ENCODE measurements at regions not wholly inside any gene's neighbourhood (a gene's known extent, or its start where the extent isn't known, plus 50 kb on each side); places are given as distances from the start of the nearest gene placed in this dataset.

DNA sequence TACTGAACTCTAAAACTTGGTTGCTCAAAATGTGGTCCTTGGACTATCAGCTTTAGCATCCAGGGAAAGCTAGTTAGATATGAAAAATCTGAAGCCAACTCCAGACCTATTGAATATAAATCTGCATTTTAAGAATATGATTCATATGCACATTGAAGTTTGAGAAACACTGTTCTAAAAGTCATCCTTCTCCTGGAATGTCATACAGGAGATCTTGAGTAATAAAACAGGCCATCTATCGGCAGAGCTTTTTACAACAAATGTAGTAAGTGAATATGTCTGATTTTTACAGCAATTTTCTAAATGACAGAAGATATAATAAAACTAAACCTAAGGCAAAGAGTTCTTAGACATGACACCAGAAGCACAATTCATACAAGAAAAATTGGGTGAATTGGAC, 140.4 kb downstream of the PMP22 start:
- no peak overlapping the region for H3K4me3 ChIP-seq
- TF ChIP-seq, protein P1, sequence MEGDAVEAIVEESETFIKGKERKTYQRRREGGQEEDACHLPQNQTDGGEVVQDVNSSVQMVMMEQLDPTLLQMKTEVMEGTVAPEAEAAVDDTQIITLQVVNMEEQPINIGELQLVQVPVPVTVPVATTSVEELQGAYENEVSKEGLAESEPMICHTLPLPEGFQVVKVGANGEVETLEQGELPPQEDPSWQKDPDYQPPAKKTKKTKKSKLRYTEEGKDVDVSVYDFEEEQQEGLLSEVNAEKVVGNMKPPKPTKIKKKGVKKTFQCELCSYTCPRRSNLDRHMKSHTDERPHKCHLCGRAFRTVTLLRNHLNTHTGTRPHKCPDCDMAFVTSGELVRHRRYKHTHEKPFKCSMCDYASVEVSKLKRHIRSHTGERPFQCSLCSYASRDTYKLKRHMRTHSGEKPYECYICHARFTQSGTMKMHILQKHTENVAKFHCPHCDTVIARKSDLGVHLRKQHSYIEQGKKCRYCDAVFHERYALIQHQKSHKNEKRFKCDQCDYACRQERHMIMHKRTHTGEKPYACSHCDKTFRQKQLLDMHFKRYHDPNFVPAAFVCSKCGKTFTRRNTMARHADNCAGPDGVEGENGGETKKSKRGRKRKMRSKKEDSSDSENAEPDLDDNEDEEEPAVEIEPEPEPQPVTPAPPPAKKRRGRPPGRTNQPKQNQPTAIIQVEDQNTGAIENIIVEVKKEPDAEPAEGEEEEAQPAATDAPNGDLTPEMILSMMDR (IDR thresholded peaks at IDR 0.05; ENCODE audit: poor library complexity): no peak
- TF ChIP-seq EZH2 (IDR thresholded peaks at IDR 0.05; ENCODE audit: borderline replicate concordance): no peak
- no peak for TF ChIP-seq EZH2phosphoT487 (IDR thresholded peaks at IDR 0.05; ENCODE audit: low read depth, severe bottlenecking, unreplicated experiment)
- WGBS (ENCODE audit: low lambda C conversion rate, missing lambda C conversion rate): 56% methylated on average over 1 of the region's 1 CpG
- no peaks in the 10 kb centered on the region for H3K27me3 ChIP-seq
- H2AFZ ChIP-seq: no peak overlapping the region
- no peak overlapping the region for H3K4me2 ChIP-seq
- peaks cover 5% of the 10 kb centered on the region for H3K4me1 ChIP-seq (ENCODE audit: insufficient read depth)
- no peaks in the 10 kb centered on the region for H3K36me3 ChIP-seq (replicated peaks; ENCODE audit: insufficient read depth, low read depth)
- no peaks in the 10 kb centered on the region for H3K9me3 ChIP-seq (ENCODE audit: low read depth)
- DNase-seq (ENCODE audit: low spot score): no peak
- H3K9me2 ChIP-seq (replicated peaks; ENCODE audit: insufficient read depth): no peaks in the 10 kb centered on the region
- no peaks in the 10 kb centered on the region for H3K79me2 ChIP-seq
- H4K20me1 ChIP-seq (ENCODE audit: insufficient read depth, poor library complexity, severe bottlenecking): no peaks in the 10 kb centered on the region
- H3K27ac ChIP-seq: no peak overlapping the region

GRCh38 chr17:15124264-15124595, 140.9 kb downstream of the PMP22 start:
- TF ChIP-seq EZH2 (IDR thresholded peaks at IDR 0.05; ENCODE audit: borderline replicate concordance) (no peak), EZH2phosphoT487 (IDR thresholded peaks at IDR 0.05; ENCODE audit: low read depth, severe bottlenecking, unreplicated experiment) (no peak)
- no peaks in the 10 kb centered on the region for H4K20me1 ChIP-seq (ENCODE audit: insufficient read depth, poor library complexity, severe bottlenecking)
- no peaks in the 10 kb centered on the region for H3K9me2 ChIP-seq (replicated peaks; ENCODE audit: insufficient read depth)
- no peak overlapping the region for H3K27ac ChIP-seq
- WGBS (ENCODE audit: low lambda C conversion rate, missing lambda C conversion rate): 62% methylated on average over 2 of the region's 2 CpGs
- no peaks in the 10 kb centered on the region for H3K27me3 ChIP-seq
- H3K4me2 ChIP-seq: no peak overlapping the region
- DNase-seq (ENCODE audit: low spot score): no peak
- H2AFZ ChIP-seq: no peak overlapping the region
- no peaks in the 10 kb centered on the region for H3K36me3 ChIP-seq (replicated peaks; ENCODE audit: insufficient read depth, low read depth)
- H3K4me1 ChIP-seq (ENCODE audit: insufficient read depth): peaks cover 5% of the 10 kb centered on the region
- no peaks in the 10 kb centered on the region for H3K9me3 ChIP-seq (ENCODE audit: low read depth)
- no peak overlapping the region for H3K4me3 ChIP-seq
- no peaks in the 10 kb centered on the region for H3K79me2 ChIP-seq

DNA sequence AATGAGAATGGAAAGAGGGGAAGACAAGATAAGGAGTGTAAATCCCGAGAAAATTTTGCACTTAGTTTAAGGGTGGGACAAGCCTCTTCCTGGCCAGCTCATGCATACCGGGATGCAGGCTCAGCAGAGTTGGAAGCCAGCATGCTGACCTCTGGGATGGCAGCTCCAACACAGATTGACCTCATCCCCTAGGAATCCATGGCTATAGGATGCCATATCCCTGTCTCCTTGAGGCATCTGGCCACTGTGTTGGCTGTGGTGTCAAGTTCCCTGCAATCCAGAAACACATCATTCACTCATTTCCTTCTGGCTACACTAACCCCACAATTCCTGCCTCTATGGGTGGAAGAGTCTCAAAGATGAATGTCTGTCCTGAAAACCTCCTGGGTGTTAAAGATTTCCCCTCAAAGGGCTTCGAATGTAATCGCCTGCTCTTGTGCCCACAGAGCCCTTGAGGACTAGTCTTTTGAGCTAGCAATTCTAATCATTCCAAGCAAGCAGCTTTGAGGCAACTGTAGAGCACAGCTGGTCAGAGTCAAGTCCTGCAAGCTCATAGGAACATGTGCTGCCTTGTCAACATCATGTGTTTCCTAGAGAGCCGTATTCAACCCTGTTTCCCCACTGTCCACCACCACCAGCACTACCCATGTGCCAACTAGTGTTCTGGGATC, 141.4 kb downstream of the PMP22 start:
- no peaks in the 10 kb centered on the region for H3K36me3 ChIP-seq (replicated peaks; ENCODE audit: insufficient read depth, low read depth)
- peaks cover 5% of the 10 kb centered on the region for H3K4me1 ChIP-seq (ENCODE audit: insufficient read depth)
- H3K9me3 ChIP-seq (ENCODE audit: low read depth): no peaks in the 10 kb centered on the region
- DNase-seq (ENCODE audit: low spot score): no peak
- WGBS (ENCODE audit: low lambda C conversion rate, missing lambda C conversion rate): 70% methylated on average over 5 of the region's 5 CpGs
- H2AFZ ChIP-seq: no peak overlapping the region
- H3K79me2 ChIP-seq: no peaks in the 10 kb centered on the region
- H3K27ac ChIP-seq: no peak overlapping the region
- no peaks in the 10 kb centered on the region for H3K27me3 ChIP-seq
- H3K4me3 ChIP-seq: no peak overlapping the region
- H3K9me2 ChIP-seq (replicated peaks; ENCODE audit: insufficient read depth): no peaks in the 10 kb centered on the region
- no peaks in the 10 kb centered on the region for H4K20me1 ChIP-seq (ENCODE audit: insufficient read depth, poor library complexity, severe bottlenecking)
- no peak overlapping the region for H3K4me2 ChIP-seq
- TF ChIP-seq, protein P1 (IDR thresholded peaks at IDR 0.05; ENCODE audit: poor library complexity): no peak
- TF ChIP-seq EZH2 (IDR thresholded peaks at IDR 0.05; ENCODE audit: borderline replicate concordance): no peak
- TF ChIP-seq EZH2phosphoT487 (IDR thresholded peaks at IDR 0.05; ENCODE audit: low read depth, severe bottlenecking, unreplicated experiment): no peak

- Histone ChIP-seq H3K27me3 (no peaks in the 10 kb centered on the region), H3K4me3 (no peak overlapping the region), H3K9me3 (ENCODE audit: low read depth) (no peaks in the 10 kb centered on the region), H3K79me2 (no peaks in the 10 kb centered on the region), H3K9me2 (replicated peaks; ENCODE audit: insufficient read depth) (no peaks in the 10 kb centered on the region), H3K4me2 (no peak overlapping the region), H2AFZ (no peak overlapping the region), H3K27ac (no peak overlapping the region), H3K4me1 (ENCODE audit: insufficient read depth) (peaks cover 5% of the 10 kb centered on the region), H3K36me3 (replicated peaks; ENCODE audit: insufficient read depth, low read depth) (no peaks in the 10 kb centered on the region), H4K20me1 (ENCODE audit: insufficient read depth, poor library complexity, severe bottlenecking) (no peaks in the 10 kb centered on the region)
- 74% methylated on average over 4 of the region's 4 CpGs for WGBS (ENCODE audit: low lambda C conversion rate, missing lambda C conversion rate)
- no peak for DNase-seq (ENCODE audit: low spot score)
- TF ChIP-seq EZH2phosphoT487 (IDR thresholded peaks at IDR 0.05; ENCODE audit: low read depth, severe bottlenecking, unreplicated experiment): no peak
- TF ChIP-seq EZH2 (IDR thresholded peaks at IDR 0.05; ENCODE audit: borderline replicate concordance): no peak
Observed at GRCh38 chr17:15122857-15123256, 142.3 kb downstream of the PMP22 start.

Measured in hepatocyte (in vitro differentiated cells).